MG63 (cell line): ENCODE measurements at regions not wholly inside any gene's neighbourhood (a gene's known extent, or its start where the extent isn't known, plus 50 kb on each side); places are given as distances from the start of the nearest gene placed in this dataset.
"Not testable (repeated sequence)": the region's sequence is repeated elsewhere in the genome, so short reads cannot be mapped to it uniquely, and the experiment has no call there.

Source experiments
- DNase-seq: peaks from one replicate; pipeline ENCODE4 v3.0.0-alpha.2; 2020
- H3K27me3 ChIP-seq: fragments of 250-450 bp; sonication (Bioruptor Pico); 2 replicates; pipeline ENCODE4 v1.5.1; 2020; ENCODE audit warnings: mild to moderate bottlenecking, moderate library complexity
- H3K36me3 ChIP-seq: fragments of 250-450 bp; sonication (Bioruptor Pico); 2 replicates; pipeline ENCODE4 v1.5.1; 2020; ENCODE audit warnings: mild to moderate bottlenecking, moderate library complexity
- H3K4me3 ChIP-seq: fragments of 250-450 bp; sonication (Bioruptor Pico); 2 replicates; pipeline ENCODE4 v1.5.1; 2020; ENCODE audit warnings: mild to moderate bottlenecking, moderate library complexity
- H3K9me3 ChIP-seq: fragments of 250-450 bp; sonication (Bioruptor Pico); 2 replicates; pipeline ENCODE4 v1.5.1; 2020; ENCODE audit warnings: mild to moderate bottlenecking, moderate library complexity

DNA sequence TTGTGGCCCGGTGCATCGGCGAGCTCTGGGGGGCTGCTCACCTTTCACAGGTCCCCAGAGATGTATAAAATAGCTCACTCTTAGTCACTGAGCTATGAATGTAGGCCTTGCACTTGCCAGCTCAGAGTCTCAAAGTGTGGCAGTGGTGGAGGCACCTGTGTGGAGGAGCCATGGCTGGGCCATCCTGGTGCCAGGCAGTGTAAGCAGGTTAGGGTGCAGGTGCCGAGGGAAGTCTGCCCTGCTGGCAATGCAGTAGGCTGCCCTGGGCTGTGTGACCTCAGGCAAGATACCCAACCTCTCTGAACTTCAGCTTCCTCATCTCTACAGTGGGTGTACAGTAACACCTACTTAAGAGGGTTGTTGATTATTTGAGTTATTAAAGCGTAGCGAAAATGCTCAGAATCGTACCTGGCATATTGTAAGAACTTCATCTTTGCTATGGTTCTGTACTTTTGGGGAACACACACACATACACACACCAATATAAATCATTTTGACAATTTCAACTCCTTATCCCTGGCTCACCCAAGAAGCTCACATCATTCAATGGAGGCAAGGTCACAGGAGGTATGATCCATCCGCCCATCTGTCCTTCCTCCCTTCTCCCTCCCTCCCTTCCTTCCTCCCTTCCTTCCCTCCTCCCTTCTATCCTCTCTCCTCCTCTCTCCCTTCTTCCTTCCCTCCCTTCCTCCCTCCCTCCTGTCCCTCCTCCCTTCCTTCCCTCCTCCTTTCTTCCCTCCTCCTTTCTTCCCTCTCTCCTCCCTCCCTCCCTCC is 66.8 kb upstream of the STX16 start:
- Histone ChIP-seq H3K27me3 (no peaks in the 10 kb centered on the region), H3K9me3 (no peaks in the 10 kb centered on the region), H3K36me3 (no peaks in the 10 kb centered on the region), H3K4me3 (no peak overlapping the region)
- no peak for DNase-seq

DNA sequence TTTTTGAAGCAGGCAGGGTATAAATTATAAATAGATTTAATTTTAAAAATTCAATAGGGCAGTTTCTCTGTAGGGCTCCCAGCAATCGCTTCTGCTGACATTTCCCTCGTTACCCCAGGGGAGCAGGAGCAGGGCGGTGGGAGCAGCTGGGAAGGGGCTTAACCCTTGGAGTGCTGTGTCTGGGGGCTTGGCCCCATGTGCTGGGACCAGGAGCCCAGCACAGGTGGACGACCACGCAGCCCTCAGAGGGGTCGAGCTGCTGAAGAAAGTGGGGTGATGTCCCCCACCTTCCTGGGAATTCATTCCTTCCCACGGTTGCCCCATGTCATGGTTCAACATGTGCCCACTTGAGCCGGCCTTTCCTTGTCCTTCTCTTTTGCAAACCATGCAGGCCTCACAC is 67.5 kb upstream of the STX16 start:
- DNase-seq: no peak

DNA sequence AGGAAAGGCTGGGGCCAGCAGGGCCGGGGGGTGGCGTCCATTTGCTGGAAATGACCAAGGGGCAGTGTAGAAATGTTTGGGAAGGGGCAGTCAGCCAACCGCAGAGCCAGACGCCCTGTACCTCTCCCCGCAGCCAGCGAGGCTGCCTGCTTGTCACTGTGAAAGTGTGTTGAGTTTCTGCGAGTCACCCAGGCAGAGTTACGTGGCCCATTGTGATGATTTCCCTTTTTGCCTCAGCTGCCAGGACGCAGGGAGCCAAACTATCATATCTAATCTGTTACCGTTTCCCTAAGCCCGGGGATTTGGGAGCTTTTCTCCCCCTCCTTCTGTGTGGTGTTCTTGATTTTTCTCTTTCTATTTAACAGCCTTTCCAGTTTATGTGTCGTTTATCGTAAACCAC is 67.9 kb upstream of the STX16 start:
- Histone ChIP-seq H3K27me3 (no peaks in the 10 kb centered on the region), H3K9me3 (no peaks in the 10 kb centered on the region), H3K4me3 (no peak overlapping the region), H3K36me3 (no peaks in the 10 kb centered on the region)
- peak; percentile 53 for DNase-seq

More for the DNA sequence above, 67.5 kb upstream of the STX16 start:
- no peak overlapping the region for H3K4me3 ChIP-seq
- H3K9me3 ChIP-seq: no peaks in the 10 kb centered on the region
- H3K27me3 ChIP-seq: no peaks in the 10 kb centered on the region
- no peaks in the 10 kb centered on the region for H3K36me3 ChIP-seq

DNA sequence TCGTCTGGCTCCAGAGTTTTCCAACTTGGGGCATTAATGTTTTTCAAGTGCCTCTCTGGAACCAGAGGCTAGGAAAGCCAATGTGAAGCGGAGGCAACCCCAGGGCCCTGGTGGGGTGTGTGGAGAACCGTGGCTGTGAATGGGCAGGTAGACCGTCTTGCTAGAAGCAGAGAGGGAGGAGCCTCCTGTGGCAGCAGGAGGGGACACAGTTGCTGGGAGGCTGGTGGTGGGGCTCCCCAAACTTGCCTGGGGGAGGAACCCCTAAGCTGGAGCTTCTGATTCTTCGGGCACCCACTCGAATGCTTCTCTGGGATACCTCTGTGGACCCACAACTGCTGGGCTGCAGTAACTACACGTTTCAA is 65.3 kb upstream of the APCDD1L start:
- no peaks in the 10 kb centered on the region for H3K9me3 ChIP-seq
- no peaks in the 10 kb centered on the region for H3K27me3 ChIP-seq
- H3K4me3 ChIP-seq: no peak overlapping the region
- DNase-seq: no peak
- no peaks in the 10 kb centered on the region for H3K36me3 ChIP-seq

- Histone ChIP-seq H3K4me3 (no peak overlapping the region), H3K9me3 (no peaks in the 10 kb centered on the region), H3K27me3 (no peaks in the 10 kb centered on the region), H3K36me3 (no peaks in the 10 kb centered on the region)
- no peak for DNase-seq
Measured at GRCh38 chr20:58579819-58580473, 64.7 kb upstream of the APCDD1L start.

- no peak for DNase-seq
- no peak overlapping the region for H3K4me3 ChIP-seq
- no peaks in the 10 kb centered on the region for H3K27me3 ChIP-seq
- H3K9me3 ChIP-seq: no peaks in the 10 kb centered on the region
- H3K36me3 ChIP-seq: no peaks in the 10 kb centered on the region
Measured at GRCh38 chr20:58579069-58579818, 64.0 kb upstream of the APCDD1L start.

DNA sequence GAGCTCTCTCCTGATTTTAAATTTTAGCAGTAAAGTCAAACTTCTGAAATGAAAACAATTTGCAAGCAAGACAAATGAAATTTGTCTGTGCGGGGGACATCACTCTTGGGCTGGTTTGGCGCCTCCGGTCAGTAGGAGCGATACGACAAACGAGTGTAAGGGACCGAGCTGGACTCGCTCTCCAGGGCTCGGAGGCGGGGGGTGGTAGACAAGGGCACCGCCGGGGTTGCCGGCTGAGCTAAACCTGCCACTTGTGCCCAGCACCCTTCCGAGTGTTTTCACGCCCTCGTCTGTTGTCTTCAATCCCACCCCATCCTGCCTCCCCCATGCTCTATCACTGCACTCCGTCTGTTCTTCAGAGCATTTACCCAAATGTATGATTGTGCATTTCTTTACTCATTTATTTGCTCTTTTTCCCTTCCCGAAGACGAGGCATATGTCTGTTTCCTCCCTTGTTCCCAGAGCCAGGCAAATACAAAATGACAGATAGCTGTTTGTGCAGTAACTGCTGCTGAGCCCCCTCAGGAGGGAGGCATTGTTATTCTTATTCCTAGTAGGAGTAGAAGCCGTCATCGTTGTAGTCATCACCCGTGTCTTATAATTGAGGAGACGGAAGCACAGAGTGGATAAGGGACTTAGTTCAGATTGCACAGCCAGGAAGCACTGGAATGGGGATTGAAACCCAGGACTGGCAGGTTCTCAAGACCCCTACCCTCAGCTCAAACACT is 62.8 kb upstream of the APCDD1L start:
- no peaks in the 10 kb centered on the region for H3K9me3 ChIP-seq
- no peak for DNase-seq

DNA sequence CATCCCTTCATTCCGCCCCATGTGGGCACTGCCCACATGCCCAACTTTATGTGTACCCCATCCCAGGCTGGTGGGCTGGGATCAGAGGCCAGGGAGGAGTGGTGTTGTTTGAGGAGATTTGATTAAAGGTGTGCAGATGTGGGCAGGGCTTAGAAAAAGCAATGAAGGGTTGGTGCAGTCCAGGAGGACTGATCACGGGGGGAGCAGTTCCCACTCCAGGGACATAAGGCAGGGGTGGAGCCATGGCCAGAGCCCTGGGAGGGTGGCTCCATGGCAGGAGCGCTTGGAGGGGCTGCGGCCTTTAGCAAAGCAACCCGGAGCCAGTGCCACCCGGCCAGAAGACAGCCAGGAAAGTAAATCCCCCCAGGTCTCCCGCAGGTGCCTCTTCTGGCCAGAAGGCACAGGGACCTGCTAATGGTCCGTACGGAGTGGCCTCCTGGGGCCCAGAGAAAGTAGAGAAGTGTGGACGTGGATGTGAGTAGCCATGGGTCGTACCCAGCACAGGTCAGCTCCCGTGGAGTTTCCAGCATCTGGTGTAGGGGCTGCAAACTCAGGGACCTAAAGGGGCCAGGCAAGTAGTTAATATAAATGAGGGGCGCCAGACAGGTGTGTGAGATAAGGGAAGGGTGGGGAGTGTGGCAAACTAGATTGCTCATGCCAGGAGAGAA is 62.1 kb upstream of the APCDD1L start:
- Histone ChIP-seq H3K27me3 (no peaks in the 10 kb centered on the region), H3K36me3 (no peaks in the 10 kb centered on the region), H3K9me3 (no peaks in the 10 kb centered on the region), H3K4me3 (no peak overlapping the region)
- DNase-seq: no peak

More for the DNA sequence above, 62.8 kb upstream of the APCDD1L start:
- H3K4me3 ChIP-seq: no peak overlapping the region
- H3K36me3 ChIP-seq: no peaks in the 10 kb centered on the region
- H3K27me3 ChIP-seq: no peaks in the 10 kb centered on the region

DNA sequence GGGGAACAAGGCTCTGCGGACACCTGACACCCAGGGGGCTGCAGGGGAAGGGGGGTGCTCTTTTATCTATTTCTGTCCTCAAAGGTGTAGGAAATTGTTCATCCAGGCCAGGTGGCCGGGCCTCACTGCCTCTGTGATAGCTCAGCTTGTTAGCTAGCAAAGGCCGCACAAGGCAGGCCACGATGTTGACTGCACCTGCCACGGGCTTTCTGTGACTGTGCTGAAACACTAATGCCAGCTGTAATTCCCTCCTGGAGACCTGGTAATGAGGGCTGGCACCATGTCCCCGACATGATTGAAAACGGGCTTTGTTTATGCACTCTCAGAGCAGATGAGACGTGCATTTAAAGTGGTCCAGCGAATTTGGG is 61.4 kb upstream of the APCDD1L start:
- DNase-seq: no peak
- Histone ChIP-seq H3K4me3 (no peak overlapping the region), H3K36me3 (no peaks in the 10 kb centered on the region), H3K9me3 (no peaks in the 10 kb centered on the region), H3K27me3 (no peaks in the 10 kb centered on the region)

- H3K4me3 ChIP-seq: no peak overlapping the region
- no peaks in the 10 kb centered on the region for H3K9me3 ChIP-seq
- DNase-seq: no peak
- no peaks in the 10 kb centered on the region for H3K27me3 ChIP-seq
- no peaks in the 10 kb centered on the region for H3K36me3 ChIP-seq
Measured at GRCh38 chr20:58575776-58576602, 60.8 kb upstream of the APCDD1L start.

DNA sequence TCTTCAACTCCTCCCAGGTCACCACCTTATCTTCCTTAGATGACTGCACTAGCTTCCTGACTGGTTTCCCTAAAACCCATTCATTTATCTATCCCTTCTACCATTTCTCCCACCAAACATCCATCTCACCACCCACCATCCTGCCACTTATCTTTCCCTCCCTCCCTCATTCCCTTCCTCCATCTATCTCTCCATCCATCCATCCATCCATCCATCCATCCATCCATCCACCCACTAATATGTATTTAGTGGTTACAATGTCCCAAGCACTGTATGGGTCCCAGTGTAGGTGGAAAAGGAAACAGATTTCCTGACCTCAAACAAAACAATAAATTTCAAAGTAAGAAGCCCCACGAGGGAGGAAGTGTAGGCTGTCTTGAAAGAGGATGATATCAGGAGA is 59.3 kb upstream of the APCDD1L start:
- H3K36me3 ChIP-seq: no peaks in the 10 kb centered on the region

GRCh38 chr20:58573986-58574385 is 58.8 kb upstream of the APCDD1L start:
- DNase-seq: no peak
- Histone ChIP-seq H3K9me3 (no peaks in the 10 kb centered on the region), H3K4me3 (no peak overlapping the region), H3K27me3 (no peaks in the 10 kb centered on the region), H3K36me3 (no peaks in the 10 kb centered on the region)

More for the DNA sequence above, 59.3 kb upstream of the APCDD1L start:
- no peak for DNase-seq
- Histone ChIP-seq H3K27me3 (no peaks in the 10 kb centered on the region), H3K4me3 (no peak overlapping the region), H3K9me3 (no peaks in the 10 kb centered on the region)

- no peaks in the 10 kb centered on the region for H3K27me3 ChIP-seq
- no peaks in the 10 kb centered on the region for H3K36me3 ChIP-seq
- no peak for DNase-seq
- H3K4me3 ChIP-seq: no peak overlapping the region
- H3K9me3 ChIP-seq: no peaks in the 10 kb centered on the region
Measured at GRCh38 chr20:58573257-58573656, 58.1 kb upstream of the APCDD1L start.

DNA sequence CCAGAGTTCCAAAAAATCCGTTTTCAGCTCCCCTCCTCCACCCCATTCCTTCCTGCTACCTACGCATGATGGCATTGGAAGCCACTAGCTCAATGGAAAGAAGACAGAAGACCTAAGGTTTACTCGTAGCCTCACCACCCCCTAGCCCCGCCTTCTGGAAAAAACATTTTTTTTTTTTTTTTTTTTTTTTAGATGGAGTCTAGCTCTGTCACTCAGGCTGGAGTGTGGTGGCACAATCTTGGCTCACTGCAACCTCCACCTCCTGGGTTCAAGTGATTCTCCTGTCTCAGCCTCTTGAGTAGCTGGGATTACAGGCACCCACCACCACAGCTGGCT is 57.2 kb upstream of the APCDD1L start:
- H3K9me3 ChIP-seq, H3K4me3 ChIP-seq, DNase-seq, H3K36me3 ChIP-seq, H3K27me3 ChIP-seq: not testable (repeated sequence)

- no peaks in the 10 kb centered on the region for H3K27me3 ChIP-seq
- peak; percentile 15 for DNase-seq
- H3K9me3 ChIP-seq: no peaks in the 10 kb centered on the region
- no peaks in the 10 kb centered on the region for H3K36me3 ChIP-seq
- no peak overlapping the region for H3K4me3 ChIP-seq
Measured at GRCh38 chr20:58571693-58572427, 56.7 kb upstream of the APCDD1L start.
